Cardiac muscle cell (in vitro differentiated cells and primary cell): ENCODE measurements at regions not wholly inside any gene's neighbourhood (a gene's known extent, or its start where the extent isn't known, plus 50 kb on each side); places are given as distances from the start of the nearest gene placed in this dataset.

Experiments used
- DNase-seq, 2 donors: peaks; one replicate each; pipeline versions ENCODE4 v3.0.0 to v3.0.0-alpha.2; 2010 to 2017; ENCODE audit warnings: low read depth in 1 of 2, low spot score in 1 of 2
- H3K27ac ChIP-seq: fragments of 200-600 bp; sonication (generic); 2 replicates; pipeline ENCODE4 v1.5.1; 2016
- H3K27me3 ChIP-seq: fragments of 200-600 bp; sonication (generic); 2 replicates; pipeline ENCODE4 v1.6.0; 2016; ENCODE audit warnings: control low read depth
- H3K36me3 ChIP-seq: fragments of 200-600 bp; sonication (generic); 2 replicates; pipeline ENCODE4 v1.5.1; 2016; ENCODE audit warnings: control low read depth
- H3K4me1 ChIP-seq: fragments of 200-600 bp; sonication (generic); 2 replicates; pipeline ENCODE4 v1.8.1; 2017; ENCODE audit warnings: low read depth, mild to moderate bottlenecking, mixed run types
- H3K4me3 ChIP-seq: fragments of 200-600 bp; sonication (generic); 2 replicates; pipeline ENCODE4 v1.5.1; 2016; ENCODE audit warnings: mild to moderate bottlenecking
- H3K9me3 ChIP-seq: fragments of 200-600 bp; sonication (generic); 2 replicates; pipeline ENCODE4 v1.5.1; 2017; ENCODE audit warnings: low read depth, mild to moderate bottlenecking, control low read depth
- CTCF ChIP-seq: IDR thresholded peaks from 2 replicates; pipeline ENCODE4 v1.5.1; 2012; ENCODE audit warnings: low read depth, mild to moderate bottlenecking, low read length

- no peak for TF ChIP-seq CTCF
- no peaks in the 10 kb centered on the region for H3K36me3 ChIP-seq
- DNase-seq = peak in 1 of 2 donors; percentile 63
Observed at GRCh38 chr6:134647861-134648260, 302.0 kb downstream of the ALDH8A1 start.

GRCh38 chr6:134642819-134643218 is 307.1 kb downstream of the ALDH8A1 start:
- Histone ChIP-seq H3K36me3 (no peaks in the 10 kb centered on the region), H3K27me3 (no peaks in the 10 kb centered on the region), H3K27ac (no peak overlapping the region), H3K9me3 (no peaks in the 10 kb centered on the region), H3K4me3 (no peak overlapping the region), H3K4me1 (no peaks in the 10 kb centered on the region)
- no peak for DNase-seq
- no peak for TF ChIP-seq CTCF

More at GRCh38 chr6:134647861-134648260, 302.0 kb downstream of the ALDH8A1 start:
- Histone ChIP-seq H3K4me1 (no peaks in the 10 kb centered on the region), H3K27ac (no peak overlapping the region), H3K9me3 (no peaks in the 10 kb centered on the region), H3K4me3 (no peak overlapping the region), H3K27me3 (no peaks in the 10 kb centered on the region)

- H3K27me3 ChIP-seq = no peaks in the 10 kb centered on the region
- H3K9me3 ChIP-seq = no peaks in the 10 kb centered on the region
- peak in 1 of 2 donors; percentile 50 for DNase-seq
- H3K27ac ChIP-seq = no peak overlapping the region
- no peak for TF ChIP-seq CTCF
- no peak overlapping the region for H3K4me3 ChIP-seq
- no peaks in the 10 kb centered on the region for H3K4me1 ChIP-seq
- no peaks in the 10 kb centered on the region for H3K36me3 ChIP-seq
Observed at GRCh38 chr6:134642279-134642678, 307.6 kb downstream of the ALDH8A1 start.

- no peaks in the 10 kb centered on the region for H3K27me3 ChIP-seq
- H3K36me3 ChIP-seq = no peaks in the 10 kb centered on the region
- DNase-seq = peak; percentile 73 to 96
- H3K4me1 ChIP-seq = no peaks in the 10 kb centered on the region
- no peak overlapping the region for H3K4me3 ChIP-seq
- peak; percentile 90 for TF ChIP-seq CTCF
- no peaks in the 10 kb centered on the region for H3K9me3 ChIP-seq
- H3K27ac ChIP-seq = no peak overlapping the region
Observed at GRCh38 chr6:134640975-134641429, 308.9 kb downstream of the ALDH8A1 start.

GRCh38 chr6:134640229-134640628 is 309.7 kb downstream of the ALDH8A1 start:
- H3K4me3 ChIP-seq = no peak overlapping the region
- H3K27ac ChIP-seq = no peak overlapping the region
- TF ChIP-seq CTCF = no peak
- no peaks in the 10 kb centered on the region for H3K9me3 ChIP-seq
- H3K36me3 ChIP-seq = no peaks in the 10 kb centered on the region
- H3K27me3 ChIP-seq = no peaks in the 10 kb centered on the region
- DNase-seq = no peak
- no peaks in the 10 kb centered on the region for H3K4me1 ChIP-seq
